Breast epithelium (tissue), 3 donors: ENCODE measurements at regions not wholly inside any gene's neighbourhood (a gene's known extent, or its start where the extent isn't known, plus 50 kb on each side); places are given as distances from the start of the nearest gene placed in this dataset.

Source experiments
- CTCF ChIP-seq, 3 donors: fragments of 450-650 bp; IDR thresholded peaks; one replicate each; pipeline ENCODE4 v1.5.1; 2016 to 2017; ENCODE audit warnings: antibody characterized with exemption in 3 of 3, mild to moderate bottlenecking in 3 of 3, moderate library complexity in 3 of 3
- POLR2A ChIP-seq: fragments of 450-650 bp; IDR thresholded peaks from one replicate; pipeline ENCODE4 v1.6.1; 2016; ENCODE audit warnings: antibody characterized with exemption, mild to moderate bottlenecking, moderate library complexity

GRCh38 chr13:59270327-59270726 lies 893.4 kb downstream of the DIAPH3 start:
- no peak for TF ChIP-seq CTCF (IDR thresholded peaks at IDR 0.05)
- no peak for TF ChIP-seq POLR2A
